ENCODE measurements at regions not wholly inside any gene's neighbourhood (a gene's known extent, or its start where the extent isn't known, plus 50 kb on each side); places are given as distances from the start of the nearest gene placed in this dataset.

DNA sequence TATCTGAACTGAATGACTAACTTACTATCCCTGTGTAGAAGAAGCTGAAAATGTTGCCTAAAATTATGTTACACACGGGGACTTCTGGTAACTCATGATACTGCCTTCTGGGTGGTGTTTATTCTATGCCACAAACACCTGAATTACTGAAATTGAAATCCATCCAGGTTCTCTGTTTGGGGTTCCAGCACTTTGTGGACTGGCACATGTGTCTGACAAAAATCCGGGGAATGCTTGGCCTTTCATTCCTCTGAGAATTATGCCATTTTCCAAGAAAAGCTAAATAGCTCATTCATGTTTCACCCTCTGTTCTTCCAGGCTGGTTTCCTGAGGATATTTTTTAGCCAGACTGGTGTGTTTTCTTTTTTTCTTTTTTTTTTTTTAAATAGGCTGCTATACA, 59.5 kb upstream of the POU3F3 start:
- Histone ChIP-seq H3K36me3 (ENCODE audit: control insufficient read depth, insufficient read depth, low read length) (no peaks in the 10 kb centered on the region), H3K9ac (ENCODE audit: low read depth, low read length) (no peak overlapping the region), H3K9me3 (ENCODE audit: control insufficient read depth, insufficient read depth, low read length) (no peaks in the 10 kb centered on the region), H3K27me3 (ENCODE audit: control insufficient read depth, insufficient read depth, low read length) (no peaks in the 10 kb centered on the region), H3K27ac (ENCODE audit: low read depth, low read length) (no peak overlapping the region), H3K4me1 (ENCODE audit: control insufficient read depth, insufficient read depth, low read length) (peaks cover 11% of the 10 kb centered on the region), H3K4me3 (ENCODE audit: low read depth, low read length) (no peak overlapping the region)
